Kidney epithelial cell (primary cell): ENCODE measurements at regions not wholly inside any gene's neighbourhood (a gene's known extent, or its start where the extent isn't known, plus 50 kb on each side); places are given as distances from the start of the nearest gene placed in this dataset.

ENCODE experiments used
- DNase-seq: peaks from one replicate; pipeline ENCODE4 v3.0.0-alpha.2; 2010; ENCODE audit warnings: low read depth
- H3K27me3 ChIP-seq: 2 replicates; pipeline ENCODE4 v1.6.0; 2011; ENCODE audit warnings: low read length; ENCODE audit not compliant: control insufficient read depth, insufficient read depth
- H3K36me3 ChIP-seq: 2 replicates; pipeline ENCODE4 v1.5.1; 2011; ENCODE audit warnings: low read length; ENCODE audit not compliant: control insufficient read depth, insufficient read depth
- H3K4me3 ChIP-seq: 2 replicates; pipeline ENCODE4 v1.5.1; 2011; ENCODE audit warnings: low read depth, mild to moderate bottlenecking, control low read depth, low read length
- TF ChIP-seq, protein P1 (sequence below): IDR thresholded peaks from 2 replicates; pipeline ENCODE4 v1.5.1; 2011; ENCODE audit warnings: mild to moderate bottlenecking, moderate library complexity, low read length, control low read depth, inconsistent platforms; ENCODE audit not compliant: insufficient read depth, poor library complexity, severe bottlenecking

DNA sequence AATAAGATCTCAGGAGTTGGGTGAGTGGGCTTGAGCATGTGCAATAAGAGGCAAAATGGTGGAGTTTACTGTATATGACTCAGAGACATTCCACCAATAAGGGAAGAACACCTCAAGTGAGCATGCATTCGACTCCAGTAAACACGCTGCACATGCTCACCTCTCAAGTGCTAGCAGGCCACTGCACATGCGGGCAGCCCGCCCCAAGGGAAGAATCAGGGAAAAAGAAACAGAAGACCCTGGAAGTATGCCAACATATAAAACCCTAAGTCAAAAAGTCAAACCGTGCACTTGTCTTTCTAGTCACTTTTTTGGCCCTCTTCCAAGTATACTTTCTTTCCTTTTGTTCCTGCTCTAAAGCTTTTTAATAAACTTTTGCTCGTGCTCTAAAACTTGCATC, 245.3 kb upstream of the RASA1 start:
- TF ChIP-seq, protein P1, sequence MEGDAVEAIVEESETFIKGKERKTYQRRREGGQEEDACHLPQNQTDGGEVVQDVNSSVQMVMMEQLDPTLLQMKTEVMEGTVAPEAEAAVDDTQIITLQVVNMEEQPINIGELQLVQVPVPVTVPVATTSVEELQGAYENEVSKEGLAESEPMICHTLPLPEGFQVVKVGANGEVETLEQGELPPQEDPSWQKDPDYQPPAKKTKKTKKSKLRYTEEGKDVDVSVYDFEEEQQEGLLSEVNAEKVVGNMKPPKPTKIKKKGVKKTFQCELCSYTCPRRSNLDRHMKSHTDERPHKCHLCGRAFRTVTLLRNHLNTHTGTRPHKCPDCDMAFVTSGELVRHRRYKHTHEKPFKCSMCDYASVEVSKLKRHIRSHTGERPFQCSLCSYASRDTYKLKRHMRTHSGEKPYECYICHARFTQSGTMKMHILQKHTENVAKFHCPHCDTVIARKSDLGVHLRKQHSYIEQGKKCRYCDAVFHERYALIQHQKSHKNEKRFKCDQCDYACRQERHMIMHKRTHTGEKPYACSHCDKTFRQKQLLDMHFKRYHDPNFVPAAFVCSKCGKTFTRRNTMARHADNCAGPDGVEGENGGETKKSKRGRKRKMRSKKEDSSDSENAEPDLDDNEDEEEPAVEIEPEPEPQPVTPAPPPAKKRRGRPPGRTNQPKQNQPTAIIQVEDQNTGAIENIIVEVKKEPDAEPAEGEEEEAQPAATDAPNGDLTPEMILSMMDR = no peak
- DNase-seq = no peak
- Histone ChIP-seq H3K4me3 (no peak overlapping the region), H3K27me3 (no peaks in the 10 kb centered on the region), H3K36me3 (no peaks in the 10 kb centered on the region)

DNA sequence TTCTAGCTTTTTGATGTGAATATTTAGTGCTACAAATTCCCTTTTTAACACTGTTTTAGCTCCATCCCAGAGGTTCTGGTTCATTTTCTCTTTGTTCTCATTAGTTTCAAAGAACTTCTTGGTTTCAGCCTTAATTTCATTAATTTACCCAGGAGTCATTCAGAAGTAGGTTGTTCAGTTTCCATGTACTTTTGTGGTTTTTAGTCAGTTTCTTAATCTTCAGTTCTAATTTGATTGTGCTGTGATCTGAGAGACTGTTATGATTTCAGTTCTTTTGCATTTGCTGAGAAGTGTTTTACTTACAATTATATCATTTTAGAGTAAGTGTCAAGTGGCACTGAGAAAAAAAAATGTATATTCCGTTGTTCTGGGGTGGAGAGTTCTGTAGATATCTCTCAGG, 240.1 kb upstream of the RASA1 start:
- Histone ChIP-seq H3K4me3 (no peak overlapping the region), H3K27me3 (no peaks in the 10 kb centered on the region), H3K36me3 (no peaks in the 10 kb centered on the region)
- no peak for DNase-seq
- TF ChIP-seq, protein P1 = no peak

DNA sequence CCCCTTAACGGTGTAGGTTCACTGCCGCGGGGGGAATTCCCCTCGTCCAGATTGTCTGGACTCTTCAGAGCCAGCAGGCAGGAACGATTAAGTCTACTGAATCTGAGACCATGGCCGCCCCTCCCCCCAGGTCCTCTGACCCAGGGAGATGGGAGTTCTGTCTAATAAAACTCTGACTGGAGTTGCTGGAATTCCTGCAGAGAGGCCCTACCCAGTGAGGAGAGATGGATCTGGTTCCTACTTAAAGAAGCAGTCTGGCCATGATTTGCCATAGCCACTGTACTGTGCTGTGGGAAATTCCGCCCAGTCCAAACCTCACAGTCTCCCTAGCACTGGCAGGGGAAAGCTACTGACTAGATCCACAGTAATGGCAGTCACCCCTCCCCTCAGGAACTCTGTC, 237.7 kb upstream of the RASA1 start:
- Histone ChIP-seq H3K4me3 (no peak overlapping the region), H3K36me3 (no peaks in the 10 kb centered on the region), H3K27me3 (no peaks in the 10 kb centered on the region)
- TF ChIP-seq, protein P1 = no peak
- no peak for DNase-seq

DNA sequence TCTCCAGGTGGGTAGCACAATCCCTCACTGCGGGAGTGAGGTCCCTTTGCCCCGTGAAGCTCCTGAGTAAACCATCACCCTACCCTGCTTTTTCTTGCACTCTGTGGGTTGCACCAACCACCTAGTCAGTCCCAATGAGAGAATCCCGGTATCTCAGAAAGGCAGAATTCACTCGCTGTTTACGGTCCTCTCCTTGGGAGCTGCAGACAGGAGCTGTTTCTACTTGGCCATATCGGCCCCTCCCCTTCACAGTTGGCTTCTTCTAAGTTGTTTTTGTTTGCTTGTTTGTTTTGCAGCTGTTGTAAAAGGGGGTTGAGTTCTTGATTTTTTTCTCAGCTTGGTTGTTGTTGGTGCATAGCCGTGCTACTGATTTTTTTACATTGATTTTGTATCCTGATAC, 237.0 kb upstream of the RASA1 start:
- DNase-seq = no peak
- Histone ChIP-seq H3K4me3 (no peak overlapping the region), H3K27me3 (no peaks in the 10 kb centered on the region), H3K36me3 (no peaks in the 10 kb centered on the region)
- TF ChIP-seq, protein P1 = no peak

DNA sequence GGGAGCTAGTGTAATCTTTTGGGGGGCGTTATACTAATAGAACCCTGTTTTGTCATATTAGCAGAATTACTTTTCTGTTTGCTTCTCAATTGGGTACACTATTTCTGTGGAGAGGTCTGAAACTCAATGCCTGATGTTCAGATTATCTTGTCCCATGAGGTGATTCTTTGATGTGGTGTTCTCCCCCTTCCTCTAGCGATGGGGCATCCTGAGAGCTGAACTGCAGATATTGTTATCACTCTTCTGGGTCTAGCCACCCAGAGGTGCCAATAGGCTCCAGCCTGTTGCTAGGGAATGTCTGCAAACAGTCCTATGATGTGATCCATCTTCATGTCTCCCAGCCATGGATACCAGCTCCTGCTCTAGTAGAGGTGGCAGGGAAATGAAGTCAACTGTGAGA, 233.1 kb upstream of the RASA1 start:
- Histone ChIP-seq H3K4me3 (no peak overlapping the region), H3K36me3 (no peaks in the 10 kb centered on the region), H3K27me3 (no peaks in the 10 kb centered on the region)
- TF ChIP-seq, protein P1 = no peak
- DNase-seq = no peak

DNA sequence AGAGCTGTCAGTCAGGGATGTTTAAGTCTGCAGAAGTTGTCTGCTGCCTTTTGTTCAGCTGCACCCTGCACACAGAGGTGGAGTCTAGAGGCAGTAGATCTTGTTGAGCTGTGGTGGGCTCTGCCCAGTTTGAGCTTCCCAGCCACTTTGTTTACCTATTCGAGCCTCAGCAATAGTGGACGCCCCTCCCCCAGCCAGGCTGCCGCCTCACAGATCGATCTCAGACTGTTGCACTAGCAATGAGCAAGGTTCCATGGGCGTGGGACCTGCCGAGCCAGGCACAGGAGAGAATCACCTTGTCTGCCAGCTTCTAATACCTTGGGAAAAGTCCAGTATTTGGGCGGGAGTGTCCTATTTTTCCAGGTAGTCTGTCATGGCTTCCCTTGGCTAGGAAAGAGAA, 225.1 kb upstream of the RASA1 start:
- no peak overlapping the region for H3K4me3 ChIP-seq
- TF ChIP-seq, protein P1 = no peak

More for the DNA sequence above, 225.1 kb upstream of the RASA1 start:
- Histone ChIP-seq H3K27me3 (no peaks in the 10 kb centered on the region), H3K36me3 (no peaks in the 10 kb centered on the region)
- DNase-seq = no peak
